HG03460 (cell line): ENCODE measurements at regions not wholly inside any gene's neighbourhood (a gene's known extent, or its start where the extent isn't known, plus 50 kb on each side); places are given as distances from the start of the nearest gene placed in this dataset.

Experiments
- ATAC-seq: cut with Tn5 transposase; IDR thresholded peaks from one replicate; pipeline ENCODE4 v1.9.1; 2021; ENCODE audit not compliant: unreplicated experiment

DNA sequence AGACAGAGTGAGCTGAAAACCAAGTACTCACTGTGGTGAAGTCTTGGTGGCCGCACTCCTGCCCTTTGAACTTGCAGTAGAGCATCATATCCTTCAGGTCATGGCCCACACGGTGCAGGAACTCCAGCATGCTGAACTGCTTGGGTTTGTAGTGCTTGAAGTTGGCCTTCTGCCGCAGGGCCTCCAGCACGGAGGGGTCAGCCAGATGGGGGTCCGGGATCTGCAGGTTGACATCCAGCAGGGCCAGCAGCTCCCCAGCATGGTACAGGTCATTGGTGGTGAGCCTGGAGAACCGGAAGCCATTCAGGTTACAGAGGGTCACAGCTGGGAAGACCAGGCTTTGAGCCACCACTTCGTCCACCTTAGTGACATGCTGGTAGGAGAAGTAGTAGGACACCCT lies 99.1 kb upstream of the CCL2 start:
- ATAC-seq: no peak

- no peak for ATAC-seq
Measured at GRCh38 chr17:34156401-34156740, 98.7 kb upstream of the CCL2 start.

- no peak for ATAC-seq
Measured at GRCh38 chr17:34156741-34157589, 98.1 kb upstream of the CCL2 start.

GRCh38 chr17:34161690-34162089 lies 93.4 kb upstream of the CCL2 start:
- no peak for ATAC-seq

- no peak for ATAC-seq
Measured at GRCh38 chr17:34163123-34163522, 92.0 kb upstream of the CCL2 start.

- ATAC-seq: no peak
Measured at GRCh38 chr17:34163646-34164045, 91.4 kb upstream of the CCL2 start.

- ATAC-seq: no peak
Measured at GRCh38 chr17:34164837-34165236, 90.2 kb upstream of the CCL2 start.

GRCh38 chr17:34166352-34166751 lies 88.7 kb upstream of the CCL2 start:
- no peak for ATAC-seq

DNA sequence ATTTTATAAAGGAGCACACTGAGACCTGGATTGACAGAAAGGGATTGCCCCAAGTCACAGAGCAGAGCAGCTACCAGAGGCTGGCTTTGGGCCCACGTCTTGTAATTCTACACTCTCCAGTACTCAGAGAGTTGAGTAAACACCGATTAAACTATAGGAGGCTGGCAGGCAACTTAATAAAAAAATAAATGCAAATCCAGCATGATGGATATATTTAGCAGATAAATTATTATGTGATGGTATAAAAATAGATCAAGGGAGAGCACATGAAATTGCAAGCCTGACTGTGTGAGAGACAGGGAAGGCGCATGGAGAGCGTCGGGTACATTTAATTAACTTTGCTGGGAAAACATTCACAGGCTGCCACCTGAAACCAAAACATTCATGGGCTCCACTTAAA lies 87.7 kb upstream of the CCL2 start:
- no peak for ATAC-seq

GRCh38 chr17:34168989-34169388 lies 86.1 kb upstream of the CCL2 start:
- no peak for ATAC-seq

- ATAC-seq: no peak
Measured at GRCh38 chr17:34169496-34169895, 85.6 kb upstream of the CCL2 start.

- no peak for ATAC-seq
Measured at GRCh38 chr17:34171245-34171818, 83.8 kb upstream of the CCL2 start.

- no peak for ATAC-seq
Measured at GRCh38 chr17:34172390-34172918, 82.6 kb upstream of the CCL2 start.

DNA sequence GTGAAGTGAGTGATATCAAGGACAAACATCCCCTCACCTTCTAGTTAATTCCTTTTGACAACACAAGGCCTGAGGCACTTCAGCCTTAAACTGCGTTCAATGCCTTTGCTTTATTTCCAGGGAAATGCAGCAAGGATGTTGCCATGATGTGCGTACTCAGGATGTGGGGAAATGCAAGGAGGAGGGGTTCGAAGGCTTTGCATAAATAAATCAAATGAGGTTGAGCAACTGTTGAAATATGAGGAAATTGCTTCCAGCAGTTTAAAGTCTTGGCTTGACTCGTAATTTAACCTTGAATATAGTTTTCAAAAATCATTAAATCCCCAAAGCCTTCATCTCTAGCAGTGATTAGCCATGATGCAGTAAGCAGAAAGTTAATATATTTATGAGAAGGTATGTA lies 81.8 kb upstream of the CCL2 start:
- no peak for ATAC-seq

DNA sequence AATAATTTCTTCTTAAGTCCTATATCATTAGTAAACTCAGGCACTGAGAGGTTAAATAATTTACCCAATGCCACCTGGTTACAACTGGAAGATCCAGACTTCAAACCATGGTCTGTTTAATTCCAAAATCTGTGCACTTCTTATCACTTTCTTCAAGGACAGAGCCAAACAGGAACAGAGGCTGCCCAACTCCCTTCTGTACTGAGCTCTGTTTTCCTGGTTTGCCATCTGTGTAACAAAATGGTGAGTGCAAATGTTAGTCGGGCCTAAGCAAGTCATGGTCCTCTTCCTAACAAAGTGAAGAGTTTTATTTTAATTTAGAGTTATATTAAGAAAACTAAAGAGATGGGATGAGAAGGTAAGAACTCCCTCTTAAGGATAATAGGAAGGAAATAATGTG lies 80.6 kb upstream of the CCL2 start:
- ATAC-seq: no peak

DNA sequence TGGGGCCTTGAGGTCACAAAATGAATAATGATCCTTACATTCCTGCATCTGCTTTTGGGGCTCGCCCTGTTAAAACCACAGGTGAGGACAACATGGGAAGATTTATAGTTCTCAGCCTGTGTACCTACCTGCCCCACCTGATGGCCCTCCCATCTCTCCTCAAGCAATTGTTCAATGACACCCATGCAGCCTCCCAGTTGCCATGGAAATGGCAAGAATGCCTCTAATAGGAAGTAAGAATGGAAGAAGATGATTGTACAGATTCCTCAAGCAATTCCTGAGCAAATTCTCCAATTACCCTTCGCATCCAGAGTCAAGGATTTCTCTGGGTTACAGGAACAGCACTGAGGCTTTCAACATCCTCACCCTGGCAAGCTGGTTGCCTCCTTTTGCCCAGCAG lies 78.6 kb upstream of the CCL2 start:
- no peak for ATAC-seq

GRCh38 chr17:34177642-34178041 lies 77.4 kb upstream of the CCL2 start:
- ATAC-seq: no peak

DNA sequence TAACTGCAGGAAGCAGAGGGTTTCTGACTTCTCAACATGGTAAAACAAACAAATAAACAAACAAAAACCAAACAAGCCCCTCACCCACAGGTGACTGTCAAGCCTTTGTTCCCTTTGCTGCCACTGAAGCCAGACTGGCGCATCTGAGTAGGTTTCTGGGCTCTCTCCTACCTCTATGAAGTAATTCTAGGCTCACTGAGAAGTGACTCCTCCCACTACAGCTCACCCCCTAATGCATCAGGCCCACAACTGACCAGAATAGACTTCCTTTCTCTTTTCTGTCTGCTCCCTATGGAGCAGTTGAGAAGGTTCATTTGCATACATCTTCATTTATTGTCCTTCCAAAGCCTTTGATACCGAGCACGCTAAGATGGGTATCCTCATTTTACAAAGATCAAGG lies 77.0 kb upstream of the CCL2 start:
- ATAC-seq: no peak

- ATAC-seq: no peak
Measured at GRCh38 chr17:34182036-34182803, 72.9 kb upstream of the CCL2 start.

- no peak for ATAC-seq
Measured at GRCh38 chr17:34195987-34196386, 59.1 kb upstream of the CCL2 start.

DNA sequence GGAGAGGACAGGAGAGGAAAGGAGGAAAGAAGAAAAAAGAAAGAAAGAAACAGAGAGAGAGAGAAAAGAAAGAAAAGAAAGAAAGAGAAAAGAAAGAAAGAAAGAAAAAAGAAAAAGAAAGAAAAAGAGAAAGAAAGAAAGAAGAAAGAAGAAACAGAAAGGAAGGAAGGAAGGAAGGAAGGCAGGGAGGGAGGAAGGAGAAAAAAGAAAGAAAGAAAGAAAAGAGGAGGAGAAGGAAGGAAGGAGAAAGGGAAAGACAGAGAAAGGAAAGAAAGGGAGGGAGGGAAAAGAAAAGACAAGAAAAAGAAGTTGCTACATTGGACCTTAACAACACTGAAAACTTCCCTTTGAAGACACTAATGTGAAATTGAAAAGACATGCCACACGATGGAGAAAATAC lies 56.6 kb upstream of the CCL2 start:
- ATAC-seq: no peak

DNA sequence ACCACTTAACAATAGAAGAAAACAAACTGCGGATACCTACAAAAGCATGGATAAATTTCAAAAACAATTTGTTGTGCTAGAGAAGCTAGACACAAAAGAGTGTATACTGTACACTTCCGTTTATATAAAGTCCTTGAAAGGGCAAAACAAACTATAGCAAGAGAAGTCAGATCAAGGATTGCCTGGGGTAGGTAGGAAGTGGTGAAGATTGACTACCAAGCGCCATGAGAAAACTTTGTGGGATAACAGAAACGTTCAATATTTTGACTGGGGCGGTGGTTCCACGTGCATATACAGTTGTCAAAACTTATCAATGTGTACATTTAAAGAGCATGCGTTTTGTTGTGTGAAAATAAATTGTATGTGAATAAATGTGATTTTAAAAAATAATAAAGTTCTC lies 55.6 kb upstream of the CCL2 start:
- no peak for ATAC-seq
